SU-DHL-6 (cell line): ENCODE measurements at regions not wholly inside any gene's neighbourhood (a gene's known extent, or its start where the extent isn't known, plus 50 kb on each side); places are given as distances from the start of the nearest gene placed in this dataset.

Experiments used
- H2AFZ ChIP-seq: fragments of 200-600 bp; sonication (generic); 2 replicates; pipeline ENCODE4 v1.6.1; 2014; ENCODE audit warnings: low read depth, mild to moderate bottlenecking, moderate library complexity, mixed read lengths, antibody characterized with exemption, low read length; ENCODE audit not compliant: severe bottlenecking
- H3F3A ChIP-seq: fragments of 200-600 bp; shearing (Covaris generic); 2 replicates; pipeline ENCODE4 v1.6.0; 2016; ENCODE audit warnings: antibody characterized with exemption, mild to moderate bottlenecking; ENCODE audit not compliant: insufficient read depth
- H3K27ac ChIP-seq: fragments of 200-600 bp; sonication (generic); 2 replicates; pipeline ENCODE4 v1.5.1; 2016; ENCODE audit warnings: low read depth, mild to moderate bottlenecking, low read length, moderate library complexity, mixed read lengths
- H3K27me3 ChIP-seq: fragments of 200-600 bp; sonication (generic), shearing (Covaris generic); 2 replicates; pipeline ENCODE4 v1.6.0; 2014; ENCODE audit warnings: mild to moderate bottlenecking, low read length
- H3K36me3 ChIP-seq: fragments of 200-600 bp; sonication (generic); 2 replicates; pipeline ENCODE4 v1.6.1; 2014; ENCODE audit warnings: mild to moderate bottlenecking, low read length, mixed read lengths
- H3K4me2 ChIP-seq: fragments of 300-600, 200-600 bp; shearing (Covaris generic), sonication (generic); 2 replicates; pipeline ENCODE4 v1.6.0; 2014; ENCODE audit warnings: low read length, low read depth, mild to moderate bottlenecking; ENCODE audit not compliant: poor library complexity, severe bottlenecking
- H3K4me3 ChIP-seq: fragments of 200-600 bp; sonication (generic); 2 replicates; pipeline ENCODE4 v1.5.1; 2014; ENCODE audit warnings: antibody characterized with exemption, low read length, mild to moderate bottlenecking, mixed read lengths; ENCODE audit not compliant: insufficient read depth, poor library complexity, severe bottlenecking
- H3K79me2 ChIP-seq: fragments of 200-600 bp; sonication (generic); 2 replicates; pipeline ENCODE4 v1.6.1; 2014; ENCODE audit warnings: mild to moderate bottlenecking, low read length, moderate library complexity; ENCODE audit not compliant: insufficient read depth
- H3K9ac ChIP-seq: fragments of 200-600 bp; sonication (generic); 2 replicates; pipeline ENCODE4 v1.7.0; 2014; ENCODE audit warnings: mild to moderate bottlenecking, low read length
- H3K9me2 ChIP-seq: fragments of 200-600 bp; sonication (generic); replicated peaks from 2 replicates; pipeline ENCODE4 v1.6.1; 2014; ENCODE audit warnings: low read length; ENCODE audit not compliant: insufficient read depth
- H3K9me3 ChIP-seq: fragments of 200-600 bp; sonication (generic); 2 replicates; pipeline ENCODE4 v1.6.1; 2014; ENCODE audit warnings: low read length, mixed read lengths; ENCODE audit not compliant: insufficient read depth
- H4K20me1 ChIP-seq: fragments of 200-600 bp; sonication (generic); 2 replicates; pipeline ENCODE4 v1.6.1; 2014; ENCODE audit warnings: low read depth, mild to moderate bottlenecking, antibody characterized with exemption, low read length, moderate library complexity, mixed read lengths
- EZH2phosphoT487 ChIP-seq: fragments of 200-600 bp; sonication (generic), shearing (Covaris generic); conservative IDR thresholded peaks from 2 replicates; pipeline ENCODE4 v1.6.1; 2018; ENCODE audit warnings: mild to moderate bottlenecking, antibody characterized with exemption, low read length, moderate library complexity, mixed read lengths
- TF ChIP-seq, protein P1 (sequence below): fragments of 200-600 bp; sonication (generic); IDR thresholded peaks from one replicate; pipeline ENCODE4 v1.5.1; 2017; ENCODE audit warnings: antibody characterized with exemption, mild to moderate bottlenecking, low read length, moderate library complexity; ENCODE audit not compliant: insufficient read depth, poor library complexity, severe bottlenecking

DNA sequence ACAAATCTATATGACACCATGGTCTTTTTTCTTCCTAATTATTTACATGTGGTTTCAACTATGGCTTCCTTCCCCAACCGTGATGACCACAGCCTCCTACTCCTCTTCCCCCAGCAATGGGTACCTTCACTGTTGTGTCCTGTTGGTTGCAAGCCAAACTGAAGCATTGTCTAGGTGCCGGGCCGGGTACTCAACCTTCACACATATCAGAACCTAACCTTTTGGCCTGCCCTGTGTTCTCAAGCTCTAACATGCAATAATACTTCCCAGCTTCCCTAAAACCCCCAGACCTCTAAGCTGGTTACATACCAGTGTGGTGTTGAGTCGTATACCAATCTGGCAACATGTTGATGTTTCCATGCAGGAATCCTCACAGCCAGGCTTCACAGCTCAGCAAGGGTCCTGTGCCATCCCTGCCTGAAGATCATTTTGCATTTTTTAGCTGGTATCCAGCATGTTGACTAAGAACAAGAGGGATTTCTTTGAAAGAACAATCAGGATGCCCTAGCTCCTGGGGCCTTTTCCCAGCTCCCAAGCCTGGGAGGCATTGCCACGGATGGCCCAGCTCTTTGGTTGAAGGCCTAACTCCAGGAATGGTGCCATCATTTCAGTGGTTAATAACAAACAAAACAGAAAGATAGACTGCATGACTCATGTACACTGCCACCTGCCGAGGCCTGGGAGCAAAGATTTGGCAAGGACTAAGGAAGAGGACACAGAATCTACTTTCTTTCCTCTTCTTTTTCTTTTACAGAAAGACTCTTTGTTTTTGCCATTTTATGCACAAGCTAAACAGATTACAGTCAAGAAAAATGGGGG lies 373.7 kb upstream of the SALL1 start:
- Histone ChIP-seq H3K27ac (no peak overlapping the region), H3F3A (no peaks in the 10 kb centered on the region), H3K4me3 (no peak overlapping the region), H3K9me2 (no peaks in the 10 kb centered on the region), H3K9ac (no peak overlapping the region), H3K36me3 (no peaks in the 10 kb centered on the region), H3K27me3 (no peaks in the 10 kb centered on the region), H3K4me2 (no peak overlapping the region), H3K9me3 (no peaks in the 10 kb centered on the region), H4K20me1 (no peaks in the 10 kb centered on the region), H2AFZ (no peak overlapping the region), H3K79me2 (no peaks in the 10 kb centered on the region)
- TF ChIP-seq EZH2phosphoT487 = no peak
- TF ChIP-seq, protein P1, sequence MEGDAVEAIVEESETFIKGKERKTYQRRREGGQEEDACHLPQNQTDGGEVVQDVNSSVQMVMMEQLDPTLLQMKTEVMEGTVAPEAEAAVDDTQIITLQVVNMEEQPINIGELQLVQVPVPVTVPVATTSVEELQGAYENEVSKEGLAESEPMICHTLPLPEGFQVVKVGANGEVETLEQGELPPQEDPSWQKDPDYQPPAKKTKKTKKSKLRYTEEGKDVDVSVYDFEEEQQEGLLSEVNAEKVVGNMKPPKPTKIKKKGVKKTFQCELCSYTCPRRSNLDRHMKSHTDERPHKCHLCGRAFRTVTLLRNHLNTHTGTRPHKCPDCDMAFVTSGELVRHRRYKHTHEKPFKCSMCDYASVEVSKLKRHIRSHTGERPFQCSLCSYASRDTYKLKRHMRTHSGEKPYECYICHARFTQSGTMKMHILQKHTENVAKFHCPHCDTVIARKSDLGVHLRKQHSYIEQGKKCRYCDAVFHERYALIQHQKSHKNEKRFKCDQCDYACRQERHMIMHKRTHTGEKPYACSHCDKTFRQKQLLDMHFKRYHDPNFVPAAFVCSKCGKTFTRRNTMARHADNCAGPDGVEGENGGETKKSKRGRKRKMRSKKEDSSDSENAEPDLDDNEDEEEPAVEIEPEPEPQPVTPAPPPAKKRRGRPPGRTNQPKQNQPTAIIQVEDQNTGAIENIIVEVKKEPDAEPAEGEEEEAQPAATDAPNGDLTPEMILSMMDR = no peak

- TF ChIP-seq, protein P1 = no peak
- TF ChIP-seq EZH2phosphoT487 = no peak
- H3F3A ChIP-seq = no peaks in the 10 kb centered on the region
- no peak overlapping the region for H3K4me3 ChIP-seq
- H3K27ac ChIP-seq = no peak overlapping the region
- no peak overlapping the region for H2AFZ ChIP-seq
- H3K9me2 ChIP-seq = no peaks in the 10 kb centered on the region
- no peaks in the 10 kb centered on the region for H4K20me1 ChIP-seq
- no peaks in the 10 kb centered on the region for H3K79me2 ChIP-seq
- H3K9ac ChIP-seq = no peak overlapping the region
- no peak overlapping the region for H3K4me2 ChIP-seq
- no peaks in the 10 kb centered on the region for H3K9me3 ChIP-seq
- no peaks in the 10 kb centered on the region for H3K27me3 ChIP-seq
- H3K36me3 ChIP-seq = no peaks in the 10 kb centered on the region
Observed at GRCh38 chr16:51524070-51524469, 373.0 kb upstream of the SALL1 start.

GRCh38 chr16:51523400-51523799 lies 372.3 kb upstream of the SALL1 start:
- Histone ChIP-seq H3K4me3 (no peak overlapping the region), H3K9ac (no peak overlapping the region), H3F3A (no peaks in the 10 kb centered on the region), H3K79me2 (no peaks in the 10 kb centered on the region), H3K9me3 (no peaks in the 10 kb centered on the region), H3K27ac (no peak overlapping the region), H3K9me2 (no peaks in the 10 kb centered on the region), H3K4me2 (no peak overlapping the region), H4K20me1 (no peaks in the 10 kb centered on the region), H3K36me3 (no peaks in the 10 kb centered on the region), H2AFZ (no peak overlapping the region), H3K27me3 (no peaks in the 10 kb centered on the region)
- TF ChIP-seq, protein P1 = no peak
- no peak for TF ChIP-seq EZH2phosphoT487
